ENCODE measurements at regions not wholly inside any gene's neighbourhood (a gene's known extent, or its start where the extent isn't known, plus 50 kb on each side); places are given as distances from the start of the nearest gene placed in this dataset.

- no peak overlapping the region for H3K4me3 ChIP-seq (ENCODE audit: insufficient read depth, low read length, poor library complexity, severe bottlenecking)
- TF ChIP-seq EZH2phosphoT487 (conservative IDR thresholded peaks at IDR 0.05; ENCODE audit: low read length) (no peak), CTCF (IDR thresholded peaks at IDR 0.05; ENCODE audit: insufficient read depth, low read length, poor library complexity, severe bottlenecking) (no peak)
- no peaks in the 10 kb centered on the region for H3K79me2 ChIP-seq (ENCODE audit: insufficient read depth, low read length)
- H3K9me3 ChIP-seq (ENCODE audit: insufficient read depth, low read length), result no peaks in the 10 kb centered on the region
- H3F3A ChIP-seq (ENCODE audit: insufficient read depth), result no peaks in the 10 kb centered on the region
- H3K9ac ChIP-seq (ENCODE audit: low read length), result no peak overlapping the region
- H4K20me1 ChIP-seq (ENCODE audit: low read depth, low read length), result no peaks in the 10 kb centered on the region
- no peaks in the 10 kb centered on the region for H3K36me3 ChIP-seq (ENCODE audit: low read length)
- H3K27me3 ChIP-seq (ENCODE audit: low read length), result no peaks in the 10 kb centered on the region
- H3K9me2 ChIP-seq (replicated peaks; ENCODE audit: insufficient read depth, low read length), result no peaks in the 10 kb centered on the region
- H2AFZ ChIP-seq (ENCODE audit: low read depth, low read length, severe bottlenecking), result no peak overlapping the region
- H3K27ac ChIP-seq (ENCODE audit: low read depth, low read length), result no peak overlapping the region
- no peak overlapping the region for H3K4me2 ChIP-seq (ENCODE audit: low read depth, low read length, poor library complexity, severe bottlenecking)
These were observed 519.8 kb upstream of the GBE1 start for GRCh38 chr3:82281205-82281604.

GRCh38 chr3:82276992-82277391, 515.5 kb upstream of the GBE1 start:
- H3K4me2 ChIP-seq (ENCODE audit: low read depth, low read length, poor library complexity, severe bottlenecking), result no peak overlapping the region
- no peak overlapping the region for H3K9ac ChIP-seq (ENCODE audit: low read length)
- no peak overlapping the region for H2AFZ ChIP-seq (ENCODE audit: low read depth, low read length, severe bottlenecking)
- H3K79me2 ChIP-seq (ENCODE audit: insufficient read depth, low read length), result no peaks in the 10 kb centered on the region
- H3K4me3 ChIP-seq (ENCODE audit: insufficient read depth, low read length, poor library complexity, severe bottlenecking), result no peak overlapping the region
- H3K36me3 ChIP-seq (ENCODE audit: low read length), result no peaks in the 10 kb centered on the region
- TF ChIP-seq EZH2phosphoT487 (conservative IDR thresholded peaks at IDR 0.05; ENCODE audit: low read length), result no peak
- TF ChIP-seq CTCF (IDR thresholded peaks at IDR 0.05; ENCODE audit: insufficient read depth, low read length, poor library complexity, severe bottlenecking), result no peak
- no peaks in the 10 kb centered on the region for H3K9me2 ChIP-seq (replicated peaks; ENCODE audit: insufficient read depth, low read length)
- no peaks in the 10 kb centered on the region for H3K9me3 ChIP-seq (ENCODE audit: insufficient read depth, low read length)
- H3F3A ChIP-seq (ENCODE audit: insufficient read depth), result no peaks in the 10 kb centered on the region
- no peak overlapping the region for H3K27ac ChIP-seq (ENCODE audit: low read depth, low read length)
- no peaks in the 10 kb centered on the region for H3K27me3 ChIP-seq (ENCODE audit: low read length)
- no peaks in the 10 kb centered on the region for H4K20me1 ChIP-seq (ENCODE audit: low read depth, low read length)

- no peaks in the 10 kb centered on the region for H3K9me3 ChIP-seq (ENCODE audit: insufficient read depth, low read length)
- H2AFZ ChIP-seq (ENCODE audit: low read depth, low read length, severe bottlenecking), result no peak overlapping the region
- no peak overlapping the region for H3K9ac ChIP-seq (ENCODE audit: low read length)
These were observed 513.5 kb upstream of the GBE1 start for GRCh38 chr3:82274897-82275296.

More at GRCh38 chr3:82274897-82275296, 513.5 kb upstream of the GBE1 start:
- TF ChIP-seq CTCF (IDR thresholded peaks at IDR 0.05; ENCODE audit: insufficient read depth, low read length, poor library complexity, severe bottlenecking), result no peak
- TF ChIP-seq EZH2phosphoT487 (conservative IDR thresholded peaks at IDR 0.05; ENCODE audit: low read length), result no peak
- no peak overlapping the region for H3K4me2 ChIP-seq (ENCODE audit: low read depth, low read length, poor library complexity, severe bottlenecking)
- H3F3A ChIP-seq (ENCODE audit: insufficient read depth), result no peaks in the 10 kb centered on the region
- no peak overlapping the region for H3K27ac ChIP-seq (ENCODE audit: low read depth, low read length)
- no peaks in the 10 kb centered on the region for H3K36me3 ChIP-seq (ENCODE audit: low read length)
- H3K27me3 ChIP-seq (ENCODE audit: low read length), result no peaks in the 10 kb centered on the region
- H3K79me2 ChIP-seq (ENCODE audit: insufficient read depth, low read length), result no peaks in the 10 kb centered on the region
- no peaks in the 10 kb centered on the region for H4K20me1 ChIP-seq (ENCODE audit: low read depth, low read length)
- no peaks in the 10 kb centered on the region for H3K9me2 ChIP-seq (replicated peaks; ENCODE audit: insufficient read depth, low read length)
- H3K4me3 ChIP-seq (ENCODE audit: insufficient read depth, low read length, poor library complexity, severe bottlenecking), result no peak overlapping the region

Measured in SU-DHL-6 (cell line).